Panc1 (cell line): ENCODE measurements at regions not wholly inside any gene's neighbourhood (a gene's known extent, or its start where the extent isn't known, plus 50 kb on each side); places are given as distances from the start of the nearest gene placed in this dataset.

Experiments used
- ATAC-seq: fragments of 200-7000 bp; cut with Tn5 transposase; 2 replicates; pipeline ENCODE4 v1.9.1; 2020; ENCODE audit warnings: mild to moderate bottlenecking, moderate library complexity
- BruUV-seq: library from RNA; stranded (reverse); fragments of 400-500 nt; replicated peaks from 2 replicates; lab custom pipeline; 2021; lab: Mats Ljungman, UMichigan
- CTCF ChIA-PET: fragments of 300-600 bp; sonication (Branson Sonifier 250); formaldehyde crosslinking; loops from one replicate; lab custom pipeline; 2022; ENCODE audit warnings: antibody characterized with exemption; lab: Charles Lee
- POLR2A ChIA-PET: fragments of 300-600 bp; sonication (Branson Sonifier 250); formaldehyde crosslinking; loops from one replicate; lab custom pipeline; 2022; ENCODE audit warnings: antibody characterized with exemption; lab: Charles Lee
- DNase-seq: peaks from one replicate; pipeline ENCODE4 v3.0.0-alpha.2; 2010; ENCODE audit warnings: low read depth, low spot score
- H3K27ac ChIP-seq: 2 replicates; pipeline ENCODE4 v1.5.1; 2011; ENCODE audit warnings: mild to moderate bottlenecking, low read length, inconsistent platforms
- H3K27me3 ChIP-seq: fragments of 200-500 bp; sonication (Bioruptor generic); 2 replicates; pipeline ENCODE4 v1.6.0; 2014; ENCODE audit warnings: low read length, inconsistent platforms; ENCODE audit not compliant: control insufficient read depth, insufficient read depth
- H3K36me3 ChIP-seq: fragments of 200-500 bp; sonication (Bioruptor generic); 2 replicates; pipeline ENCODE4 v1.5.1; 2014; ENCODE audit warnings: inconsistent platforms, mild to moderate bottlenecking, low read length, moderate library complexity; ENCODE audit not compliant: control insufficient read depth, insufficient read depth
- H3K4me1 ChIP-seq: 2 replicates; pipeline ENCODE4 v1.5.1; 2011; ENCODE audit warnings: inconsistent platforms, mild to moderate bottlenecking, low read length, moderate library complexity; ENCODE audit not compliant: control insufficient read depth, insufficient read depth
- H3K4me3 ChIP-seq, 2 experiments: 2 replicates each; pipeline ENCODE4 v1.5.1; 2011 to 2012; ENCODE audit warnings: low read depth in 2 of 2, low read length in 2 of 2, mild to moderate bottlenecking in 2 of 2, inconsistent platforms in 1 of 2, moderate library complexity in 1 of 2
- H3K9me3 ChIP-seq: fragments of 200-500 bp; sonication (Bioruptor generic); 2 replicates; pipeline ENCODE4 v1.5.1; 2014; ENCODE audit warnings: low read depth, mild to moderate bottlenecking, inconsistent platforms, low read length, moderate library complexity; ENCODE audit not compliant: control insufficient read depth, insufficient read depth
- POLR2AphosphoS5 ChIP-seq: IDR thresholded peaks from 2 replicates; pipeline ENCODE4 v1.6.1; 2012; ENCODE audit warnings: mild to moderate bottlenecking, low read depth, low read length, moderate library complexity
- SIN3A ChIP-seq: IDR thresholded peaks from 2 replicates; pipeline ENCODE4 v1.6.1; 2012; ENCODE audit warnings: low read depth, mild to moderate bottlenecking, low read length, moderate library complexity, borderline replicate concordance; ENCODE audit not compliant: insufficient read depth
- TCF7L2 ChIP-seq: IDR thresholded peaks from 2 replicates; pipeline ENCODE4 v1.6.1; 2011; ENCODE audit warnings: mild to moderate bottlenecking, low read depth, low read length, inconsistent platforms
- in situ Hi-C: cut with HindIII; loops from 2 replicates; pipeline ENCODE4 v1.10.0; 2016; ENCODE audit warnings: low sequenced_read_pairs, low pct_unique_long_range_greater_than_20kb
- intact Hi-C: fragments of 100-400 bp; cut with micrococcal nuclease; formaldehyde crosslinking; loops from one replicate; pipeline ENCODE4 v1.10.0; 2022; ENCODE audit not compliant: unreplicated experiment
- TF ChIP-seq, protein P1 (sequence below), 2 experiments: IDR thresholded peaks; 2 replicates each; pipeline ENCODE4 v1.6.1; 2011 to 2012; ENCODE audit warnings: low read depth in 2 of 2, control low read depth in 1 of 2, low read length in 1 of 2, mild to moderate bottlenecking in 1 of 2, moderate library complexity in 1 of 2; ENCODE audit not compliant: insufficient read depth in 1 of 2
- TF ChIP-seq, protein P2 (sequence below): fragments of 450-650 bp; IDR thresholded peaks from 2 replicates; pipeline ENCODE4 v1.5.1; 2017; ENCODE audit warnings: mild to moderate bottlenecking

DNA sequence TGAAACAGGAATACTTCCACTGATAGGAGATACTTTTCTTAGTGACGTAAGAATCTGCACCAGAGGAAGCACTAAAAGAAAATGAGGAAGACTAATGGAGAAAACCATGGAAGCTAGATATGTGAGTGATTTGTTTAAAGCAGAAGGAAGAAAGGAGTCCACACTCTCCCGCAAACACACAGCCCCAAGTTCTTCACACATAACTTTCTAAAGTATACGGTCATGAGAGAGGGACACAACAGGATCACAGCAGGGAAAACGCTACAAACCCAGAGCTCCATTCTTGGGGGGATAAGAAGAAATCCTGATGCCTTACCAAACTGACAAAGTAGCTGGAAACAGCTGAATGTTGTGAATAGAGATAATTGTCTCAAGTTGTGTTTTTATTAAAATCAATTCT lies 222.2 kb upstream of the TMEM161B start:
- intact Hi-C loops = no loop called here
- Histone ChIP-seq H3K27me3 (no peaks in the 10 kb centered on the region), H3K9me3 (no peaks in the 10 kb centered on the region), H3K4me3 (no peak overlapping the region), H3K27ac (no peak overlapping the region), H3K4me1 (no peaks in the 10 kb centered on the region), H3K36me3 (no peaks in the 10 kb centered on the region; the same call in 1 of the 2 replicates)
- POLR2A ChIA-PET = no interaction called here
- in situ Hi-C loops = no loop called here
- DNase-seq (no peak), ATAC-seq (no peak)
- CTCF ChIA-PET = no interaction called here
- TF ChIP-seq, protein P1, sequence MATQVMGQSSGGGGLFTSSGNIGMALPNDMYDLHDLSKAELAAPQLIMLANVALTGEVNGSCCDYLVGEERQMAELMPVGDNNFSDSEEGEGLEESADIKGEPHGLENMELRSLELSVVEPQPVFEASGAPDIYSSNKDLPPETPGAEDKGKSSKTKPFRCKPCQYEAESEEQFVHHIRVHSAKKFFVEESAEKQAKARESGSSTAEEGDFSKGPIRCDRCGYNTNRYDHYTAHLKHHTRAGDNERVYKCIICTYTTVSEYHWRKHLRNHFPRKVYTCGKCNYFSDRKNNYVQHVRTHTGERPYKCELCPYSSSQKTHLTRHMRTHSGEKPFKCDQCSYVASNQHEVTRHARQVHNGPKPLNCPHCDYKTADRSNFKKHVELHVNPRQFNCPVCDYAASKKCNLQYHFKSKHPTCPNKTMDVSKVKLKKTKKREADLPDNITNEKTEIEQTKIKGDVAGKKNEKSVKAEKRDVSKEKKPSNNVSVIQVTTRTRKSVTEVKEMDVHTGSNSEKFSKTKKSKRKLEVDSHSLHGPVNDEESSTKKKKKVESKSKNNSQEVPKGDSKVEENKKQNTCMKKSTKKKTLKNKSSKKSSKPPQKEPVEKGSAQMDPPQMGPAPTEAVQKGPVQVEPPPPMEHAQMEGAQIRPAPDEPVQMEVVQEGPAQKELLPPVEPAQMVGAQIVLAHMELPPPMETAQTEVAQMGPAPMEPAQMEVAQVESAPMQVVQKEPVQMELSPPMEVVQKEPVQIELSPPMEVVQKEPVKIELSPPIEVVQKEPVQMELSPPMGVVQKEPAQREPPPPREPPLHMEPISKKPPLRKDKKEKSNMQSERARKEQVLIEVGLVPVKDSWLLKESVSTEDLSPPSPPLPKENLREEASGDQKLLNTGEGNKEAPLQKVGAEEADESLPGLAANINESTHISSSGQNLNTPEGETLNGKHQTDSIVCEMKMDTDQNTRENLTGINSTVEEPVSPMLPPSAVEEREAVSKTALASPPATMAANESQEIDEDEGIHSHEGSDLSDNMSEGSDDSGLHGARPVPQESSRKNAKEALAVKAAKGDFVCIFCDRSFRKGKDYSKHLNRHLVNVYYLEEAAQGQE (IDR thresholded peaks at IDR 0.05; ENCODE audit: insufficient read depth in 1 of 2, low read depth in 2 of 2, low read length in 1 of 2) = no peak
- TF ChIP-seq TCF7L2 = no peak
- TF ChIP-seq SIN3A = no peak
- no peak for TF ChIP-seq POLR2AphosphoS5
- TF ChIP-seq, protein P2, sequence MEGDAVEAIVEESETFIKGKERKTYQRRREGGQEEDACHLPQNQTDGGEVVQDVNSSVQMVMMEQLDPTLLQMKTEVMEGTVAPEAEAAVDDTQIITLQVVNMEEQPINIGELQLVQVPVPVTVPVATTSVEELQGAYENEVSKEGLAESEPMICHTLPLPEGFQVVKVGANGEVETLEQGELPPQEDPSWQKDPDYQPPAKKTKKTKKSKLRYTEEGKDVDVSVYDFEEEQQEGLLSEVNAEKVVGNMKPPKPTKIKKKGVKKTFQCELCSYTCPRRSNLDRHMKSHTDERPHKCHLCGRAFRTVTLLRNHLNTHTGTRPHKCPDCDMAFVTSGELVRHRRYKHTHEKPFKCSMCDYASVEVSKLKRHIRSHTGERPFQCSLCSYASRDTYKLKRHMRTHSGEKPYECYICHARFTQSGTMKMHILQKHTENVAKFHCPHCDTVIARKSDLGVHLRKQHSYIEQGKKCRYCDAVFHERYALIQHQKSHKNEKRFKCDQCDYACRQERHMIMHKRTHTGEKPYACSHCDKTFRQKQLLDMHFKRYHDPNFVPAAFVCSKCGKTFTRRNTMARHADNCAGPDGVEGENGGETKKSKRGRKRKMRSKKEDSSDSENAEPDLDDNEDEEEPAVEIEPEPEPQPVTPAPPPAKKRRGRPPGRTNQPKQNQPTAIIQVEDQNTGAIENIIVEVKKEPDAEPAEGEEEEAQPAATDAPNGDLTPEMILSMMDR = no peak
- BruUV-seq = no TSS peak

DNA sequence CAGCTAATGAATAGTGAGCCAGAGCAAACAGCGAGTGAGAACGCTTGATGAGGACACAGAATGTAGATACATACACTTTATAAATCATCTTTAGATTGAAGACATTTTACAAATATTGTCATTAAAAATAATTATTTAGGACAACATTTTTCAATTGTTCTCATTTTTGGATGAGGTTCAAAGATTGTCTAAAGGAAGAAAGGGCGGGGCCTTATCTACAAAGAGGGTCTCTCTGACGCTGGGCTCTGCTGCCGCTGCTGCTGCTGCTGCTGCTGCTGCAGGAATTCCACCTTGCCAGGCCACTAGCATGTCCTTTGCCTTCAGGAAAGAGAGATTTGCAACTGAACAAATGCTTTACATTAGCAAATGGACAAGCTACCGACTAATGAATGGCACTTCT lies 220.7 kb upstream of the TMEM161B start:
- no TSS peak for BruUV-seq
- DNase-seq (no peak), ATAC-seq (no peak)
- Histone ChIP-seq H3K36me3 (no peaks in the 10 kb centered on the region; the same call in 1 of the 2 replicates), H3K4me1 (no peaks in the 10 kb centered on the region), H3K4me3 (no peak overlapping the region), H3K27ac (no peak overlapping the region), H3K27me3 (no peaks in the 10 kb centered on the region), H3K9me3 (no peaks in the 10 kb centered on the region)
- TF ChIP-seq, protein P2 = no peak
- TF ChIP-seq SIN3A (no peak), POLR2AphosphoS5 (no peak), TCF7L2 (no peak)
- TF ChIP-seq, protein P1 (IDR thresholded peaks at IDR 0.05; ENCODE audit: insufficient read depth in 1 of 2, low read depth in 2 of 2, low read length in 1 of 2) = no peak
- intact Hi-C loops (no loop called here), in situ Hi-C loops (no loop called here)
- POLR2A ChIA-PET = no interaction called here
- CTCF ChIA-PET = no interaction called here
